NCI-H2196 (cell line): ENCODE measurements at regions not wholly inside any gene's neighbourhood (a gene's known extent, or its start where the extent isn't known, plus 50 kb on each side); places are given as distances from the start of the nearest gene placed in this dataset.

Experiments used
- DNase-seq: peaks from one replicate; lab custom pipeline; 2025; ENCODE audit not compliant: unreplicated experiment; lab: John Stamatoyannopoulos, UW

DNA sequence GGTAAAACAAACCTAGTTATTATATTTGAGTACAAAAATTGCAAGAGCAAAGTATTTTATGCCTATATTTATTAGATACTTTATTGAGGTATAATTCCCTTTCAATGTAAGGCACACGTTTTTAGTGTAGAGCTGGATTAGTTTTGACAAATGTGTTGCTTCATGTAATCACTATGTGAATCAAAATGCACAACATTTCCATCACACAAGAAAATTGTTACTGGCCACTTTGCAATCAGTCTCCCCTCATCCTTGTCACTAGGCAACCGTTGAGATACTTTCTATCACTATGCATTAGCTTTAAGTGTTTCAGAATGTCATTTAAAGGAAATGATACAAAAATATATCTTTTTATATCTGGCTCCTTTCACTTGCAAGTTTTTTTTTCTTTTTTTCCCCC lies 531.0 kb downstream of the CCER1 start:
- no peak for DNase-seq

DNA sequence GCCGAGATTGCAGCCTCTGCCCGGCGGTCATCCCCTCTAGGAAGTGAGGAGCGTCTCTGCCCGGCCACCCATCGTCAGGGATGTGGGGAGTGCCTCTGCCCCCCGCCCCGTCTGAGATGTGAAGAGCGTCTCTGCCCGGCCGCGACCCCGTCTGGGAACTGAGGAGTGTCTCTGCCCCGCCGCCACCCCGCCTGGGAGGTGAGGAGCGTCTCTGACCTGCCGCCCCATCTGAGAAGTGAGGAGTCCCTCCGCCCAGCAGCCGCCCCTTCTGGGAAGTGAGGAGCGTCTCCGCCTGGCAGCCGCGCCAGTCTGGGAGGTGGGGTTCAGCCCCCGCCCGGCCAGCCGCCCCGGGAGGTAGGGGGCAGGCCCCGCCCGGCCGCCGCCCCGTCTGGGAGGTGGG lies 544.0 kb downstream of the CCER1 start:
- no peak for DNase-seq

DNA sequence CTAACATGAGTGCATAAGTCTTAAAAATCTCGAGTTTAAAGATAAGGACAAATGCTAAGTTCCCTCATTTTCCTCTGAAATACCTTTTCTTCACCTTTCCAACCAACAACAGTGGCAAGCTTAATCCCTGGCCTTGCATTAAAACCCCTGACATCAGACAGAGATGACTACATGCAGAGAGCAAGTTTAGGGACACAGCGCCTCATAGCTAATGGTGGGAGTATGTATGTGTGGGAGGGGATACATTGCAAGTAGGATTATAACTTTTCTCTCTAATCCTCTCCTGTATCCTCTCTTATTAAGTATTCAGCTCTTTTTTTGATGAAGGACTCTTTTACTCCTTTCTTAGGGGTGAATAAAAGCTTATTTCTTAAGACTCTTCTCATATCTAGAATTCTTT lies 547.1 kb downstream of the CCER1 start:
- DNase-seq, result no peak

DNA sequence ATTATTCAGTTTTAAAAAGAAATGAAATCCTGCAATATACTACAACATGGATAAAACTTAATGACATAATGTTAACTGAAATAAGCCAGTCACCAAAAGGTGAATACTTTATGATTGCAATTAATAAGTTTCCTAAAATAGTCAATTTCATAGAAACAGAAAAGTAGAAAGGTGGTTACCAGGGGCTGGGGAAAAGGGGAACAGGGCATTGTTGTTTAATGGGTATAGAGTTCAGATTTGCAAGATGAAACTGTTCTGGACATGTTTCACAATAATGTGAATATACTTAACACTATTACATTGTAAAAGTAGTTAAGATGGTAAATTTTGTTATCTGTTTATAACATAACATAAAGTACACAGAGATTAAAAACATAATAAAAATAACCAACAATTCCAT lies 550.9 kb downstream of the CCER1 start:
- DNase-seq, result no peak

DNA sequence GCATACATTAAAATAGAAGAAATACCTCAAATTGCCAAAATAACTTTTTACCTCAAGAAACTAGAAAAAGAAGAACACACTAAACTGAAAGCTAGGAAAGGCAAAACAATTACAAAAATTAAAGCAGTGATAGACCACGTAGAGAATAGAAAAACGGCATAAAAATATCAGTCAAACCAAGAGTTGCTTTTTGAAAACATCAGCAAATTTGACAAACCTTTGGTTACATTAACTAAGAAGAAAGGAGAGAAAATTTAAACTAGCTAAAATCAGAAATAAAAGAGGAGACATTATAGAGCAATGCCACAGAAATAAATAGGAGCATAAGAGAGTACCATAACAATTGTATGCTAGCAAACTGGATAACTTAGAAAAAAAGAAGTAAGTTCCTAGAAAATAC lies 553.8 kb downstream of the CCER1 start:
- no peak for DNase-seq

DNA sequence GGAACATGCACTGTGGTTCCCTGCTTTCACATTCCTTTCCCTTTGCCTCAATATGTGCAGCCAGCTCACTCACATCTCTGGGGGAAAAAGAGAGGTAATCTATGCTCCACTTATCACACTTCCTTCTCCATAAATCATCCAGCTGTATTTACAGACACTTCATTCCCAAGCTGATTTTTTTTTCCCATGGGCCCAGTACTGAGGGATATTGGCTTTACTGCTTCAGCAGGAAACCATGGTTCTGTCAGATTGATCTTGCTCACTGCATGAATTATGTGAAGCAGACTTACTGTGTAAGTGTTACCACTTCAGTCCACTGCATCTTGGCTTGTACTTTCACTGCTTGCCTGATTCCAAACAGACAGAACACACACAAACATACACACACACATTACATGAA lies 555.6 kb downstream of the CCER1 start:
- DNase-seq, result no peak

DNA sequence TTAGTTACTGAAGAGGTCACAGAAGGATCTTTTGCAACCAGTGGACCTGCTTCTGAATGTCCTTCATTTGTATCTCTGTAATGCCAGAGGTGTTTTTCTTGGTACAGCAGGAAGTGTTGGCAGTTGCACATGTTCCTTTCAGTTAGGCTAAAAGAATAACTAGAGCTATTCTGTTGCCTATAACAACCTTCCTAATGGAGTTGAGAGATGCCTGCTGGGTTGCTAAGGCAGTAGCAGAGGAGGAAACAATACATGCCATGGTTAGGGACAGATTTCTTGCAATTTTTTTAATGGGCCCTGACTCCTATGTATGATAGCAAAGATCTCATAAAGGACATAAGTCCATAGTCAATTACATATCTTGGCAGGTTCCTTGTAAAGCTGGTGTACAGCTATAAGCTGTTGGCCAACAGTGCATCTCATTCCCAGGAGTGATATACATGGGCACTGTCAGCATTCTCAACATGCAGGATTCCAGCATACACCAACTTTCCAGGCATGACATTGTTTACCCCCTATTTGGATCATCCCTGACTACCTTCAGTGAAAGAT lies 556.6 kb downstream of the CCER1 start:
- DNase-seq, result no peak

DNA sequence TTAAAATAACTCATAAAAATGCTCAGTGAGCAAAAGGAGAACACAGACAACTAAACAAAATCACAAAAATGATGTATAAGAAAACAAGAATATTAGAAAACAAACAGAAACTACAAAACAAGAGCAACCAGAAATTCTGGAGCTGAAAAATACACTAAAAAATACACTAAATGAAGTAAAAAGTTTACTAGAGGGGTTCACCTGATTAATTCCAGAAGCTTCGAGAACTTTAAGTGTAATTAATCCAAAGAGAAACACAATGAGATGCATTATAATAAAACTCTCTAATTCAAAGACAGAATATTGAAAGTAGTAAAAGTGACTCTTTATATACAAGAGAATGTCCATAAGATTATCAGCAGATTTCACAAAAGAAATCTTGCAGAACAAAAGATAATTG lies 558.4 kb downstream of the CCER1 start:
- no peak for DNase-seq

DNA sequence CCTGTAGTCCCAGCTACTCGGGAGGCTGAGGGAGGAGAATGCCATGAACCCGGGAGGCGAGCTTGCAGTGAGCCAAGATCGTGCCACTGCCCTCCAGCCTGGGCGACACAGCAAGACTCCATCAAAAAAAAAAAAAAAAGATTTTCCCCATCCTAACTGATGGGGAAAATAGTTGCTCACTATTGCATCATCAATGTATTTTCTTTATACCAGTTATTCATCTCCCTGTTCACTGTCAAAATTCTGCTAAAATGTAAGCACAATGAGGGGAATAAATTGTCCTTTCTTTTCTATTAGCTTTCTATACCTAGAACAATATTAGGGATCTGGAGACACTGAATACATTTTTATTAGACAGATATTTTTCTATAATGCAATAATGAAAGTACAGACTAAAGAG lies 561.3 kb downstream of the CCER1 start:
- no peak for DNase-seq

DNA sequence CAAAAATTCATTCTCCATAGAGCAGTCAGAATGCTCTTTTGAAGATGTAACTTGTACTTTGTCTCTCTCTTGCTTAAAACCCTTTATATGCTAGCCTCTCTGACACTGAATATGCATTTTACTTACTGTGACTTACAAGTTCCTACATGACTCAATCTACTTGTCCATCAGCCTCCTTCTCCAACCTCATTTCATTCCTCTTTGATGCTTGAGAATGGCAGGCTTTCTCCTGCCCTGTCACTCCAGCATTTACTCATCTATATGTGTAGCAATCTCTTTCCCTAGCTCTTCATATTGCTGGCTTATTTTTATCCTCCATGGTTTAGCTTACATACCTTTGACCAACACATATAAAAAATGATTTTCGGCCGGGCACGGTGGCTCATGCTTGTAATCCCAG lies 561.9 kb downstream of the CCER1 start:
- no peak for DNase-seq

DNA sequence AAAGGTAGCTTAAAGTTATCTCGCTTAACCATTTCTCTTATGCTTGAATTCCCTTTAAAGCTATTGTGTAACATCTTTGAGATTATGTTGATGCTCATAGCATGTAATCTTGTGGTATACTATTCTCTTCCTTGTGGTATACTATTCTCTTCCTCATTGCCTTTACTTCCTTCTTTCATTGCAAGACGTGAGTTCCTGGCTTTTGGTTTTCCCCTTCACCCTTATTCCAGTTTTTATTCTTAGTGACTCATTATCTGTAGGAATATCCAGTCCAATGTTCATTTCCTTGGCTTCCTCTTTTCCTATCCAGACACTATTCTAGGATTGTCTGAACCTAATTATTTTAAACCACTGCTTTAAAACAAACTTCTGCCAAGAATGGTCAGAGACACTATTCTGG lies 564.0 kb downstream of the CCER1 start:
- no peak for DNase-seq

DNA sequence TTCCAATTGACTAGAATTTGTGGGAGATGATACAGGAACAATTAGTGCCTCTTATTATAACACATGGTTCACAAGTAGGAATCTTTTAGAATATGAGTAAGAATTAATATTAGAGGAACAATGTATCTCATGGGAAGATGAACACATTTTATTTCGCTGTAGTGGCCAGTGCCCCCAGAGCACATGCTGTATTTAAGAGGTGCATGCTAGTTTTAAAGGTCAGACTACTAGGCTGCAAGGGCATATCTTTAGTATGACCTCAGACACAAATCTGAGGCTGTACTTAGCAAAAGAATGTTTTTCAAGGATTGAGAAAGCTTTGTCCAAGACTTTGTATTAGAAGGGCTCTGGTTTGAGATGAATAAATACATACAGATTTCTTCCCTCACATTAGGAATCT lies 586.9 kb downstream of the CCER1 start:
- no peak for DNase-seq

DNA sequence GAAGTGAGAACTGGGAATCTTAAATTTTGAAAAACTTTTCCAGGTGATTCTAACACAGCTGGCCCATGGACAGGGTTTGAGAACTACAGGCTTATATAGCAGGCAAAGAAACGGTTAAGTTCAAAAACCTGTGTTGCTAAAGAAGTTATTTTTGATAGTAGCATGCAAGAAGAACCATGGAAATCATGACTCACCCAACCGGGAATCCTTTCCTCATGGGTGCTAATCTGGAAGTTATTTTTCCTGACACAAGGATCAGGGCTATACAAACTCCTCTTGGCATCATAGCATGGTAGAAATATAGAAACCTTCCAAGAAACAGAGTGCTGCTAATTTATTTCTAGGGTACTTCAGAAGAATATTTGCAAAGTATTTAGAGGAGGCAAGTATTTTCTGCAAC lies 588.7 kb downstream of the CCER1 start:
- DNase-seq, result no peak

DNA sequence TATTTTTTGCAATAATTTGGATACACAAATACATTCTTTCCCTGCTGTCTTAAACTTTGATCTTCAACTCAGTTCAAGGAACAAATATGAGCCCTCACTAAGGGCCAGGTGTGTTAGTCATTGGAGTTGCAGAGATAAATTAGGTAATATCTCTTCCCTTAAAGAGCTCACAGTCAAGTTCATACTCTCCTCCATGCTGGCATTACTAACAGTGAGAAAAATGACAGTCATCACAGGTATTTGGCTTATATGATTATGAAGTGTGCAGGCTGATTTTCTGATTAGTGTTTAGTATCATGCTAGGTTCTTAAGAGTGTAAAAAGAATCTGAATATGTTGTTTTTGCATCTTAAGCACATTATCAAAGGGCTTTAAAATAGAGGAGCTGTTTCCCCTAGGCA lies 594.7 kb downstream of the CCER1 start:
- no peak for DNase-seq

DNA sequence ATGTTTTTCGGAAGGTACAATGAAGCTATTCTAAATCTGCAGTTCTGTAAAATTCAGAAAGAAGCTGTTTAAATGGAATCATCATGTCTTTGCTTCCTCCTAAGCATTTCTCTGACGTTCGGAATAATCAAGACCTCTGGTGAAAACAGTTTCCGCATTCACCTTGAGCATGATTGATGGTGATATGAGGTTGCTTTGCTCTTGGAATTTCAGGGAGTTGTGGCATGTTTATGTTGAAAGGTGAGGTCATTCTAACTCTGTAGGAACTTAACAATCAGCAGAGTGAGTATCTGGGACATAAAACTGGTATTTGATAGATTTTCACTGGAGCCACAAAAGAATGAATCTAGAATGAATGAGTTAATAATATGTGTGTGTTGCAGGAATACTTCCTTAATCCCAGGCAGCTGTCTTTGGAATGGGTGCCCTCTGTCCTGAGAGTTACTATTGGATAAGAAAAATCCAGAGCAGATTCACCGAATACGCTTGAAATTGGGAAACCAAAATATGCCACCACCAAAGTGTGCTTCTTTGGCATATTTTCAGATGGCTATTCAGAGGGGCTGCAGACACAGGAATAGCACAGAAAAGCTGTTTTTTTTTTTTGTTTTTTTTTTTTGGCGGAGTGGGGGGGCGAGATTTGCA lies 599.1 kb downstream of the CCER1 start:
- DNase-seq, result no peak

DNA sequence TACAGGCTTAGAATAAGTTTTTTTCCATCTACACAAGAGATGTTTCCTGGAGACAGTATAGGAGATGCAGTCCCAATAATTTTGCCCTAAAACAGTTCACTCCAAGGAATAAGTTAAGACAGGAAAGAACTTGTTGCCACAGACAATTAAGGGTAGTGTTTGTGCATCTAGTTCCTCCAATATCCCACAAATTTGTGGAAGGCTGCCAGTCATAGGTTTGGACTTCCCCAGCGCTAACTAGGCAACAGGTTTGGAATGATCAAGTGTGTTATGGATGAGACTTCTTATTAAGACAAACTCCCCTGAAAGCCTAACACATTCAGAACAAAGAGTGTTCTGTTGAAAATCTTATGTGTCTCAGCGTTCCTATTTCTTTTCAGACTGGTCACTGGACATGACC lies 611.0 kb downstream of the CCER1 start:
- no peak for DNase-seq

DNA sequence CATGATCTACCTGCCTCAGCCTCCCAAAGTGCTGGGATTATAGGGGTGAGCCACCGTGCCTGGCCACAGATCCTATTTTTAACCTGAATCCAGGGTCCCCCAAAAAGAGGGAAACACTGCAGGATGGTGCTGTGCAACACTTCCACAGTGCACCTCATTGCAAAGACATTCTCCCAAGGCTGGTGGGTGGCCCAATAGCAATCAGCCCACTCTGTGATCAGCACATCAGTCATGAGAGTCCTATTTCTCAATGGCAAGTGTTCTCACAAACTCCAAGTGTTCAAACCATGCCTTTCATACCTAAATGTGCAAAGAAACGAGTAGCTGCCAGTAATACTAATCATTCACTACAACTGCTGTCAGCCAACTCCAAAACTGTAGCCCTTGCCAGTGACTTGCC lies 612.9 kb downstream of the CCER1 start:
- DNase-seq, result no peak

DNA sequence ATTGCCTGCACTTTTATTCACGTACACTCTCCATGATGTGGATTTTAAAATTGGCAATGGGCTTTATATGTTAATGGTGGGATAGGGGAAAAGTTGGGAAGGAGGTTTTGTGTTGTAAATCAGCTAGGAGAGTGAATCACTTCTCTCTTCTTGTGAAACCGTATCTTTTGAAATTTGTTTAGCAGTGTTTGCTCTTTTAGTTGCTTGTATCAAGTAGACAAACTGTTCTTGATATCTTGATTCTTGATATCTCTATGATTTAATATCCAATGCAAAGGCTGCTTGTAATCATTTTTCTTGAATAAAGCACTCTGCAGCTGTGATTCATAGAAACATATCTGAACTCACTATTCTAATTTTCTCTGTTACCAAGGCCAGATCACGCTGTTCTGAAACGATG lies 615.1 kb downstream of the CCER1 start:
- DNase-seq, result no peak

DNA sequence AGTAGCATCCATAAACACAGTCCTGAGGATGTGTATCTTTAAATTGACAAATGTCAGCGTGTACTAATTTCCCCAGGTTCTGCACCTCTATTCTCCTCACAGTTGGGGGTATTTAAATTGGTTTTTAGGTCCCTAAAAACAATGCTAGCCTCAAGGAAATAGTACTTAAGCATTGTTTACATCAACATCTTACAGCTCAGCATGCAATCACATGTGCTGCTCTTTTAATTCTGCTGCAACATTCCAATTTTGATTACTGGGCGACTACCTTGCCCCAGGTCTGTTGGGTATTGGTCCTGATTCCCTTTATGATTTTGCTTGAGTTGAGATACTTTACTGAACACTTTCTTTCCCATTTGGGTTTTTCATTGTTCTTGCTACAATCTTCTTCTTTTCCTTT lies 616.6 kb downstream of the CCER1 start:
- no peak for DNase-seq

DNA sequence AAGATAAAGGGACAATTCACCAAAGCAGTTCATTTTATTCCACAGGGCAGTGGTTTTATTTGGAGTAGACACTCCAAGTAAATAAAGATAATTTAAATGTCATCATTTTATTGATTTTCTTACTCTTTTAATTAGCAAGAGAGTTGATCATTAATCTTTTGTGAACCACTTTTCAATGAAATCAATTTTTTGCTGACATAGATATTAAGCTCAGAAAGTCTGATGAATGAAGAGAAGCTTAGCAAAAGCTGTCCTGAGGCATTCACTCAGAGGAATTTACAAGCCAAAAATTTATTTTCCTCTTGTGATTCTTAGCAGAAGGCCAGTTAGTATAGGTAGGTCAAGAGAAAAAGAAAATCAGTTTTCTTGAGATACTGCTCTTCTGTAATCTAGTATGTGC lies 618.0 kb downstream of the CCER1 start:
- DNase-seq, result no peak

DNA sequence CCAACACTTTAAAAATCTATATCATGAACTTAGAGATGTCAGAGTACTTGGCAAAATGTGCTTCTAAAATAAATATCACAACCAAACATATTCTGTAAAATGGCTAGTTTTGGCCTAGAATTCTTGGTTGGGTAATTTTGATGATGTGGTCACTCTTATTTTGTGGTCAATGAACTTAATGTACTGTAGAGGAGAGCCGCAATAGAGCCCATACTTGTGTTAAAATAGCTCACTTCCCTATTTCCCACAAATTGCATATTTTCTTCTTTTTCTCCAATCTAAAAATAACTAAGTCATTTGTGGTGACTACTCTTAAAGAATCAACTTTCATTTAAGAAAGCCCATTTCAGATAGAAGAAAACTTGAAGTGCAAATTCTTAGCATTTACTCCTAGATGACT lies 619.4 kb downstream of the CCER1 start:
- DNase-seq, result no peak

DNA sequence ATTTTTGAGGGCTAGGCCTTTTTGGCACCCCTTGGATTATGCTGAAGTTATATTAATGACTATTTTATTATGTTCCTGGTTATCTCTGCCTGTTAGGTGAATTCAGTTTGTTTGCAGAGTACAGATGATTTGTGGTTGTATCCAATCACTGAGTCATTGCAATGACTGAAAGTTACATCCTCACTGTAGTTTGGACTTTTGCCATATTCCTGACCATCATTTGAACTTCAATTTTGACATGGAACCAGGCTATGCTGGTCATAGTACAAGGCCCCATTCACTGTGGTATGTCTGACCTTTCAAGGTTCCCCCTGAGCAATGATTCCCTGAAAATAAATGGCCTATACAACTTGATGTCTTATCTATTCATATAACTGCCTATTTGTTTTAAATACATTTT lies 621.0 kb downstream of the CCER1 start:
- no peak for DNase-seq

DNA sequence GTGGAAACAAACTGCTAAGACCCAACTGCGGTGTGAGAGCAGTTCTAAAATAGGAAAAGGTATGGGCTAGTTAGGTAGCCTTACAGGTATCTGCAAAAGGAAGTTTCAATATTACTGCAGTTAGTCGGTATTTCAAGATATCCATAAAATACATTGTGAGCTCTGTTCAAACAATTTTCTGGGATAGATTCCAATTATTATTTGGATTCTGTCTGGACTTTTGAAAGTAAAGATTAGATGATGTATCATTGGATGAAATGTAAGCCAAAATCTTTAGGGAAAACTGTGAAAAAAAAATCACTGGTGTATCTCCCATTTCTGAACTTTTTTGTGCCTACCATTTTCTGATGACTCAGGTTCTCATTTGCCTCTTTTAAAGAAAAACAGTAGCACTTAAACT lies 621.6 kb downstream of the CCER1 start:
- DNase-seq, result no peak

DNA sequence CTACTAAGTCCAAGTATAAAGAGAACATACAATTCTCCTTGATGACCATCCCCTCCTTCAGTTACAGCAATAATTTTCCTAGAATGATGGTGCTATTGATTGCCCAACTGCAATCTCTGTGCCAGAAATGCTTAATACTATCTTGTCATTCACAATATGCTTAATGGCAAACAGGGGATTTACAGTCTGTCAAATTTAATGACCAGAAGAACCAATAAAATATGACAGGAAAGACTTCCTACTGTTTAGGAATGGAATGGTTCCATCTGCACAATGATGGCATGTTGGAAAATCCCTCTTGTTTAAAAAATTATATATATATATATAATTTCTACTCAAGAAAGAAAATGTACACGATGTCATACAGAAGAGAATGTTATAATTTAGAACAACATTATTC lies 623.2 kb downstream of the CCER1 start:
- DNase-seq, result no peak
